ENCODE measurements at regions not wholly inside any gene's neighbourhood (a gene's known extent, or its start where the extent isn't known, plus 50 kb on each side); places are given as distances from the start of the nearest gene placed in this dataset.
"Not testable (repeated sequence)": the region's sequence is repeated elsewhere in the genome, so short reads cannot be mapped to it uniquely, and the experiment has no call there.

GRCh38 chr14:48258703-48259102 is 583.3 kb upstream of the MDGA2 start:
- not testable (repeated sequence) for H3K23me2 ChIP-seq (ENCODE audit: insufficient read length, low read depth, low read length, poor library complexity, severe bottlenecking); H2BK5ac ChIP-seq (ENCODE audit: insufficient read length, low read length); H3K9me3 ChIP-seq (ENCODE audit: control insufficient read depth, low read depth, low read length); H2BK120ac ChIP-seq (ENCODE audit: low read depth, low read length, poor library complexity, severe bottlenecking); H4K5ac ChIP-seq (ENCODE audit: insufficient read length, low read depth, low read length); H4K20me1 ChIP-seq (ENCODE audit: control insufficient read depth, insufficient read depth, insufficient read length); H2BK12ac ChIP-seq (ENCODE audit: insufficient read length, low read depth, low read length); H3K14ac ChIP-seq (ENCODE audit: insufficient read depth, low read length); H2AK5ac ChIP-seq (ENCODE audit: insufficient read length, low read length); H3K79me1 ChIP-seq (ENCODE audit: insufficient read depth, low read depth, low read length, poor library complexity, severe bottlenecking); H3K27me3 Mint-ChIP-seq (ENCODE audit: low read depth); H3K4me3 Mint-ChIP-seq; DNase-seq; H4K91ac ChIP-seq (ENCODE audit: insufficient read length, low read depth, low read length); H3K56ac ChIP-seq (ENCODE audit: insufficient read length, low read depth, low read length); H3K27ac ChIP-seq (ENCODE audit: insufficient read length, low read depth, low read length); H3K4ac ChIP-seq (ENCODE audit: low read depth, low read length); H3K27me3 ChIP-seq (ENCODE audit: insufficient read depth, low read length); H3K18ac ChIP-seq (ENCODE audit: insufficient read length, low read depth, low read length); H3K4me1 ChIP-seq (ENCODE audit: insufficient read depth, low read length); H3K23ac ChIP-seq (ENCODE audit: insufficient read length, low read depth, low read length); H4K8ac ChIP-seq (replicated peaks; ENCODE audit: insufficient read length, low read depth, low read length); H3T11ph ChIP-seq (ENCODE audit: low read length); H2AFZ ChIP-seq (ENCODE audit: low read length); H2BK20ac ChIP-seq (ENCODE audit: low read depth, low read length, poor library complexity, severe bottlenecking); H2BK15ac ChIP-seq (ENCODE audit: low read depth, low read length)
- H3K4me1 Mint-ChIP-seq = peaks cover 42 to 47% of the 10 kb centered on the region in 2 experiments
- peak overlapping the region; percentile 22 to 98 (median 93); a peak in 6 of 7 replicates for H3K27ac Mint-ChIP-seq
- H3K4me2 ChIP-seq (ENCODE audit: insufficient read depth, insufficient read length, low read length) = peak overlapping the region; percentile 81
- peaks cover 4 to 13% (median 9%) of the 10 kb centered on the region in 3 experiments for H3K36me3 Mint-ChIP-seq (ENCODE audit: insufficient read depth in 1 of 3, low read depth in 3 of 3)
- H3K79me2 ChIP-seq (ENCODE audit: insufficient read depth, low read length) = peaks cover 47% of the 10 kb centered on the region
- peak overlapping the region; percentile 96 for H3K9ac ChIP-seq (ENCODE audit: extremely low read depth, insufficient read length, low read length)
- no CpG with 5 or more reads among the region's 9 CpGs for WGBS (ENCODE audit: extremely low coverage, insufficient read length, low lambda C conversion rate)
- H3K9me3 Mint-ChIP-seq = peaks cover 2 to 11% of the 10 kb centered on the region in 2 experiments; a peak in 1 of 5 replicates

All from H9 (cell line).